LNCAP (cell line): ENCODE measurements at regions not wholly inside any gene's neighbourhood (a gene's known extent, or its start where the extent isn't known, plus 50 kb on each side); places are given as distances from the start of the nearest gene placed in this dataset.

Experiments
- TF ChIP-seq, protein P1 (sequence below): fragments of 450-650 bp; IDR thresholded peaks from 2 replicates; pipeline ENCODE4 v1.5.1; 2017; ENCODE audit warnings: mild to moderate bottlenecking

DNA sequence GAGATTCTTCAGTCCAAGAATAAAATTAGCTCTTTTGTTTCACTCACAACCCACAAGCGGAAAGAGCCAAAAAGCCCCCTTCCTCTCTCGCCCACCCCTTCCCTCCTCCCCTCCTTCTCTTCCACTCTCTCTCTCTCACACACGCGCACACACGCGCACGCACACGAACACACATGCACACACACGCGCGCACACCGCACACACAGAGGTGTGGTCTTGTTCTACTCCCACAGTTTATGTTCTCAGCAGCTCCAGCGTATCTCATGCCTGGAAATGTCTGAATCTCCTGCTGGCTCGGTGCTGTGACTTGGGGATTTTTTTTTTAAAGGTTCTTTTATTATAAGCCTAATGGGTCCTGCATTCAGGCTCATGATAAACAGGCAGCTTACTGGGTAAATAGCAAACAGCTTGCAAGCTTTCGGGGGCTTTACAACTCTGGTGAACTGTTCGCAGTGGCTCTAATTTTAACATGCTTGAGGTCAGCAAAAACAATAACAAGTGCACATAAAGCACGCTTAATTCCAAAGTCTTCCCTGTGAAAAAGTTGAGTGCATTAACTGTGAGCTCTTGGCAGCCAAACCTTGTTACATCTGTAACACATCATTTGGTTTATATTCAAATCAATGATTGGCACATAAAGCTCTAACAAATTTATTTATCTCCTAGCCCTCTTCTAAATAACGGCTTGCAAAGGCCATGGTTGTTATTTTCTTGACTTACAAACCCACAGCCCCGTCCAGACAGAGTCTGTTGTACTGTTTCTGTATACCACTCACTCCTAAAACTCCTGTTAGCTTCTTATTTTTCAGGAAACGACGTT, 424.1 kb upstream of the MGMT start:
- TF ChIP-seq, protein P1, sequence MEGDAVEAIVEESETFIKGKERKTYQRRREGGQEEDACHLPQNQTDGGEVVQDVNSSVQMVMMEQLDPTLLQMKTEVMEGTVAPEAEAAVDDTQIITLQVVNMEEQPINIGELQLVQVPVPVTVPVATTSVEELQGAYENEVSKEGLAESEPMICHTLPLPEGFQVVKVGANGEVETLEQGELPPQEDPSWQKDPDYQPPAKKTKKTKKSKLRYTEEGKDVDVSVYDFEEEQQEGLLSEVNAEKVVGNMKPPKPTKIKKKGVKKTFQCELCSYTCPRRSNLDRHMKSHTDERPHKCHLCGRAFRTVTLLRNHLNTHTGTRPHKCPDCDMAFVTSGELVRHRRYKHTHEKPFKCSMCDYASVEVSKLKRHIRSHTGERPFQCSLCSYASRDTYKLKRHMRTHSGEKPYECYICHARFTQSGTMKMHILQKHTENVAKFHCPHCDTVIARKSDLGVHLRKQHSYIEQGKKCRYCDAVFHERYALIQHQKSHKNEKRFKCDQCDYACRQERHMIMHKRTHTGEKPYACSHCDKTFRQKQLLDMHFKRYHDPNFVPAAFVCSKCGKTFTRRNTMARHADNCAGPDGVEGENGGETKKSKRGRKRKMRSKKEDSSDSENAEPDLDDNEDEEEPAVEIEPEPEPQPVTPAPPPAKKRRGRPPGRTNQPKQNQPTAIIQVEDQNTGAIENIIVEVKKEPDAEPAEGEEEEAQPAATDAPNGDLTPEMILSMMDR: no peak

- TF ChIP-seq, protein P1: no peak
Observed at GRCh38 chr10:129043691-129044090, 423.4 kb upstream of the MGMT start.

DNA sequence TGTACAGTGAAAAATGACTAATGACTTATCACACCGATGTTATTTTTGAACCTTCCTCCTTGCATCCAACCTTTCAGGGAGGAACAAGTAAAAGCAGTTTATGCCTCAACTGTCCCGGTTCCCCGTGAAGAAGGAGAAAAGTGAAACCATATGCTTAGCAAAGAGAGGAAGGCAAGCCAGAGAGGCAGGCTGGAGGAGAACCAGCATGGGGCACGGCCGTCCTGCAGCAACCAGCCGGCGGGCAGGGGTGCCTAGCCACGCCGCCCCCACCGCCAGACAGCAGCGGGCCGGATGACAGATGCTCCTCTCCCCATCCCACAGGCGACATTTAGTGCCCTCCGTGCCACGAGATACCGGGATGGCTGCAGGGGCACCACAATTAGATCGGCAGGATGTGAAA, 421.4 kb upstream of the MGMT start:
- TF ChIP-seq, protein P1: no peak

DNA sequence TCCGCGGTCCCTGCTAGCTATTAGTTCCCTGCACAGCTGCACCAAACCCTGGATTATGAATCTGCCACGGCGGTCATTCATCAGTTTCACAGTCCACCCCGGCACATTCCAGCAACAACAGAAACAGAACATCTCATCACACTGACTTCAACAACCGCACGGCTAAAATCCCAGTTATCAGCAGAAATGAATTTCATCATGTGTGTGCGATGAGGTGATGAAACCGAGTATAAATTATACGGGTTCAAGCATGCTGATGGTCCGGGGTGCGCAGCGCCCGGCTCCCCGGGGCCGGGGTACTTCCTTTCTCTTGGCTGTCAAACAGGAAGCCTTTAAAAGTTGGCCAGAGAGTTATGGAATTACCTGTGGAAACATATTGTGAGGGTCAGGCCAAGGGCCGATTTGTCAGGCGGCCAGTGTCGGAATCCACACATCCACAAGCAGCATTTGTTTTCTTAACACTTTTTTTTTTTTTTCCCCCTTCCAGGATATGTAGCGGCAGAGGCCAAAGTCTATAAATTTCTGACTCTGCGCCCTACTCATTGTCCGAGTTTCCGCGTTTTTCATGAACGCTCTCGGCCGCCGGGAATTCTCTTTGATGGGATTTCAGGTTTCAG, 420.9 kb upstream of the MGMT start:
- TF ChIP-seq, protein P1: no peak

GRCh38 chr10:129046962-129047361, 420.1 kb upstream of the MGMT start:
- TF ChIP-seq, protein P1: no peak

- TF ChIP-seq, protein P1: no peak
Observed at GRCh38 chr10:129047600-129047999, 419.4 kb upstream of the MGMT start.

- TF ChIP-seq, protein P1: no peak
Observed at GRCh38 chr10:129048513-129048912, 418.5 kb upstream of the MGMT start.
